ENCODE measurements at regions not wholly inside any gene's neighbourhood (a gene's known extent, or its start where the extent isn't known, plus 50 kb on each side); places are given as distances from the start of the nearest gene placed in this dataset.

GRCh38 chr2:206845877-206846276 lies 80.5 kb downstream of the FASTKD2 start:
- H3K36me3 ChIP-seq: no peaks in the 10 kb centered on the region
- H3K27ac ChIP-seq (replicated peaks in 1 of 4): no peak overlapping the region
- H3K27me3 ChIP-seq: no peaks in the 10 kb centered on the region
- no peak for DNase-seq (ENCODE audit: extremely low spot score)
- no peaks in the 10 kb centered on the region for H3K9me3 ChIP-seq
- no peak for TF ChIP-seq EP300 (IDR thresholded peaks at IDR 0.05)
- TF ChIP-seq POLR2AphosphoS5 (IDR thresholded peaks at IDR 0.05): no peak
- no peak for TF ChIP-seq POLR2A (IDR thresholded peaks at IDR 0.05; ENCODE audit: low read depth)
- no peak for TF ChIP-seq CTCF (IDR thresholded peaks at IDR 0.05)
- intact Hi-C loops (cut with DNase I): no loop called here
- H3K4me1 ChIP-seq: peaks cover 0 to 3% (median 2%) of the 10 kb centered on the region in 4 donors
- H3K4me3 ChIP-seq: no peak overlapping the region

GRCh38 chr2:206846331-206846730 lies 80.9 kb downstream of the FASTKD2 start:
- Histone ChIP-seq H3K4me1 (peaks cover 0 to 3% (median 2%) of the 10 kb centered on the region in 4 donors), H3K27ac (replicated peaks in 1 of 4) (no peak overlapping the region), H3K36me3 (no peaks in the 10 kb centered on the region), H3K4me3 (no peak overlapping the region), H3K27me3 (no peaks in the 10 kb centered on the region), H3K9me3 (no peaks in the 10 kb centered on the region)
- DNase-seq (ENCODE audit: extremely low spot score): no peak
- WGBS: 86% methylated on average over 3 of the region's 3 CpGs
- TF ChIP-seq CTCF (IDR thresholded peaks at IDR 0.05) (no peak), EP300 (IDR thresholded peaks at IDR 0.05) (no peak), POLR2AphosphoS5 (IDR thresholded peaks at IDR 0.05) (no peak), POLR2A (IDR thresholded peaks at IDR 0.05; ENCODE audit: low read depth) (no peak)
- intact Hi-C loops (cut with DNase I): no loop called here

- WGBS: 81% methylated on average over 3 of the region's 3 CpGs
- DNase-seq (ENCODE audit: extremely low spot score): no peak
- H3K9me3 ChIP-seq: no peaks in the 10 kb centered on the region
- no peak overlapping the region for H3K27ac ChIP-seq (replicated peaks in 1 of 4)
- H3K4me3 ChIP-seq: no peak overlapping the region
- peaks cover 0 to 3% (median 2%) of the 10 kb centered on the region in 4 donors for H3K4me1 ChIP-seq
- no peaks in the 10 kb centered on the region for H3K27me3 ChIP-seq
- TF ChIP-seq CTCF (IDR thresholded peaks at IDR 0.05): no peak
- no peak for TF ChIP-seq POLR2AphosphoS5 (IDR thresholded peaks at IDR 0.05)
- TF ChIP-seq POLR2A (IDR thresholded peaks at IDR 0.05; ENCODE audit: low read depth): no peak
- no peak for TF ChIP-seq EP300 (IDR thresholded peaks at IDR 0.05)
- intact Hi-C loops (cut with DNase I): no loop called here
- no peaks in the 10 kb centered on the region for H3K36me3 ChIP-seq
Observed at GRCh38 chr2:206846981-206847834, 81.8 kb downstream of the FASTKD2 start.

GRCh38 chr2:206850369-206850768 lies 85.0 kb downstream of the FASTKD2 start:
- DNase-seq (ENCODE audit: extremely low spot score): no peak

More at GRCh38 chr2:206850369-206850768, 85.0 kb downstream of the FASTKD2 start:
- intact Hi-C loops (cut with DNase I): no loop called here
- H3K4me3 ChIP-seq: no peak overlapping the region
- H3K27ac ChIP-seq (replicated peaks in 1 of 4): no peak overlapping the region
- no peaks in the 10 kb centered on the region for H3K9me3 ChIP-seq
- H3K36me3 ChIP-seq: no peaks in the 10 kb centered on the region
- TF ChIP-seq POLR2A (IDR thresholded peaks at IDR 0.05; ENCODE audit: low read depth) (no peak), EP300 (IDR thresholded peaks at IDR 0.05) (no peak), POLR2AphosphoS5 (IDR thresholded peaks at IDR 0.05) (no peak), CTCF (IDR thresholded peaks at IDR 0.05) (no peak)
- H3K4me1 ChIP-seq: peaks cover under 1 to 5% (median 2%) of the 10 kb centered on the region in 4 donors
- H3K27me3 ChIP-seq: no peaks in the 10 kb centered on the region
